A549 (cell line): ENCODE measurements at regions not wholly inside any gene's neighbourhood (a gene's known extent, or its start where the extent isn't known, plus 50 kb on each side); places are given as distances from the start of the nearest gene placed in this dataset.
A peak's percentile ranks its signal among the peaks of the same experiment; 100 is the strongest.

ENCODE experiments used
- ATAC-seq, 2 experiments: fragments of 200-7000 bp in 1 of 2; fragments of >200 bp in 1 of 2; cut with Nextera tagmentation in 1 of 2; cut with Tn5 transposase in 1 of 2; 3 replicates each; pipeline versions ENCODE4 v1.8.0 to v1.9.1; 2018 to 2020; ENCODE audit warnings: mild to moderate bottlenecking in 1 of 2, moderate library complexity in 1 of 2
- CTCF ChIA-PET: fragments of 300-600 bp; sonication (Branson Sonifier 250); formaldehyde crosslinking; extraction: SDS; loops from one replicate; lab custom pipeline; 2021; ENCODE audit warnings: antibody characterized with exemption, inconsistent platforms; lab: Yijun Ruan, JAX
- POLR2A ChIA-PET: fragments of 350-600 bp; formaldehyde crosslinking; extraction: SDS; loops from one replicate; lab custom pipeline; 2021; ENCODE audit warnings: antibody characterized with exemption, inconsistent platforms; lab: Yijun Ruan, JAX
- DNase-seq, 2 experiments: peaks; one replicate each; pipeline versions ENCODE4 v3.0.0 to v3.0.0-alpha.2; 2011 to 2016; ENCODE audit warnings: low read depth in 1 of 2, low spot score in 1 of 2
- FAIRE-seq: peaks from 2 replicates; lab custom pipeline; 2011; peaks lifted over from hg19 to GRCh38; lab: Jason Lieb, UNC
- H3K27ac ChIP-seq, 2 experiments: fragments of >200 bp; sonication (Bioruptor Twin); formaldehyde crosslinking; 3 replicates each; pipeline ENCODE4 v1.5.1; 2016 to 2017
- H3K4me1 ChIP-seq: fragments of >200 bp; sonication (Bioruptor Twin); formaldehyde crosslinking; 3 replicates; pipeline ENCODE4 v1.6.1; 2016
- H3K4me2 ChIP-seq: fragments of >200 bp; sonication (Bioruptor Twin); formaldehyde crosslinking; 3 replicates; pipeline ENCODE4 v1.6.1; 2016
- H3K4me3 ChIP-seq: fragments of >200 bp; sonication (Bioruptor Twin); formaldehyde crosslinking; 3 replicates; pipeline ENCODE4 v1.5.1; 2016
- H3K9me3 ChIP-seq: fragments of >200 bp; sonication (Bioruptor Twin); formaldehyde crosslinking; 3 replicates; pipeline ENCODE4 v1.6.1; 2016
- CBX2 ChIP-seq: fragments of 200-600 bp; sonication (generic); IDR thresholded peaks from 2 replicates; pipeline ENCODE4 v1.6.1; 2016; ENCODE audit warnings: low read depth, mild to moderate bottlenecking, borderline replicate concordance
- CBX8 ChIP-seq: fragments of 200-600 bp; sonication (generic); IDR thresholded peaks from 2 replicates; pipeline ENCODE4 v1.6.1; 2016
- CEBPB ChIP-seq, 2 experiments: fragments of >200 bp in 1 of 2; sonication (Bioruptor Twin) in 1 of 2; formaldehyde crosslinking in 1 of 2; IDR thresholded peaks; 2 replicates each; pipeline ENCODE4 v1.6.1; 2012 to 2016
- CHD2 ChIP-seq: fragments of 150-350 bp; IDR thresholded peaks from 2 replicates; pipeline ENCODE4 v1.6.1; 2014; ENCODE audit warnings: low read length; ENCODE audit not compliant: partially characterized antibody
- CHD4 ChIP-seq: fragments of 200-600 bp; sonication (generic); IDR thresholded peaks from 2 replicates; pipeline ENCODE4 v1.6.1; 2016; ENCODE audit warnings: antibody characterized with exemption, mild to moderate bottlenecking, borderline replicate concordance
- FOSL2 ChIP-seq, 2 experiments: fragments of 450-650 bp in 1 of 2; fragments of >200 bp in 1 of 2; sonication (Bioruptor Twin) in 1 of 2; formaldehyde crosslinking; IDR thresholded peaks; 2 replicates each; pipeline versions ENCODE4 v1.5.0 to v1.6.1; 2016 to 2020; ENCODE audit warnings: mild to moderate bottlenecking in 1 of 2, moderate library complexity in 1 of 2
- FOXS1 ChIP-seq: fragments of 250-450 bp; sonication (Bioruptor Pico); IDR thresholded peaks from 2 replicates; pipeline ENCODE4 v1.5.0; 2020; ENCODE audit warnings: mild to moderate bottlenecking, moderate library complexity
- HMGXB4 ChIP-seq: fragments of 250-450 bp; sonication (Bioruptor Pico); IDR thresholded peaks from 2 replicates; pipeline ENCODE4 v1.5.0; 2021; ENCODE audit warnings: mild to moderate bottlenecking, moderate library complexity, borderline replicate concordance
- JUN ChIP-seq, 2 experiments: fragments of >200 bp; sonication (Bioruptor Twin); formaldehyde crosslinking; IDR thresholded peaks; 2 replicates in 1 of 2; 3 replicates in 1 of 2; pipeline ENCODE4 v1.6.1; 2016 to 2017
- KDM1A ChIP-seq: fragments of 200-600 bp; sonication (generic); IDR thresholded peaks from 2 replicates; pipeline ENCODE4 v1.6.1; 2016; ENCODE audit warnings: low read depth, mild to moderate bottlenecking
- NPAS2 ChIP-seq: fragments of 250-450 bp; sonication (Bioruptor Pico); IDR thresholded peaks from 2 replicates; pipeline ENCODE4 v1.8.0; 2022; ENCODE audit warnings: mild to moderate bottlenecking, moderate library complexity, borderline replicate concordance
- RCOR1 ChIP-seq: fragments of 150-350 bp; IDR thresholded peaks from 2 replicates; pipeline ENCODE4 v1.6.1; 2014; ENCODE audit warnings: antibody characterized with exemption, low read length, low read depth
- RFX5 ChIP-seq: fragments of 450-650 bp; IDR thresholded peaks from 2 replicates; pipeline ENCODE4 v1.7.1; 2014; ENCODE audit warnings: antibody characterized with exemption, mild to moderate bottlenecking, moderate library complexity
- RNF2 ChIP-seq: fragments of 200-600 bp; sonication (generic); IDR thresholded peaks from 2 replicates; pipeline ENCODE4 v1.6.1; 2016; ENCODE audit warnings: low read depth, mild to moderate bottlenecking, antibody characterized with exemption, moderate library complexity, borderline replicate concordance
- ZC3H11A ChIP-seq: fragments of 450-650 bp; IDR thresholded peaks from 2 replicates; pipeline ENCODE4 v1.6.1; 2014; ENCODE audit warnings: antibody characterized with exemption, mild to moderate bottlenecking
- ZNF302 ChIP-seq: fragments of 250-450 bp; sonication (Bioruptor Pico); IDR thresholded peaks from 2 replicates; pipeline ENCODE4 v1.9.0; 2021; ENCODE audit warnings: inconsistent platforms, mild to moderate bottlenecking, moderate library complexity
- ZSCAN20 ChIP-seq: fragments of 250-450 bp; sonication (Bioruptor Pico); IDR thresholded peaks from 2 replicates; pipeline ENCODE4 v1.8.0; 2022; ENCODE audit warnings: mild to moderate bottlenecking, moderate library complexity
- WGBS: methylation state at CpG from one replicate; pipeline ENCODE4 v1.1.6; 2017; ENCODE audit errors: missing lambda C conversion rate; 5-methylcytosine and 5-hydroxymethylcytosine counted together
- TF ChIP-seq, protein P1 (sequence below): IDR thresholded peaks from 2 replicates; pipeline ENCODE4 v1.6.1; 2012

DNA sequence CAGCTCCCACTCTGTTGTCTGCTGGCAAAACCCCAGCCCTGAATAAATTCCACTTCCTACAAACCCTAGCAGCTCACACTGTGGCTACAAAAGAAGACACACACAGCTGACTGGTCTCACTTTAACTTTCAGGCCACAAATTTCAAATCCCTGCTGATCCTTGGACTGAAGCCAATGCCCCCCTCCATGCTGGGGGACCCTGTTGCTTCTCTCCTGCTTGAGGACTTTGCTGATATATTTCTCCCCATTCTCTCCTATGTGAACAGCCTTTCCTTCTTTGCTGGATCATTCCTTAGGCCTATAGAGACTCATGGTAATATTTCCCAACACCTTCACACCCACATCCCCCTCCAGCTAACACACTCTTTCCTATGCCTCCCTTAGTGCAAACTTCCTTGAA, 79.6 kb upstream of the ADRA1B start:
- no peak for DNase-seq
- TF ChIP-seq JUN (IDR thresholded peaks at IDR 0.05), result no peak
- no peak for FAIRE-seq
- Histone ChIP-seq H3K4me3 (no peak overlapping the region), H3K27ac (no peak overlapping the region), H3K4me1 (peaks cover 12% of the 10 kb centered on the region; the same call in 2 of the 3 replicates), H3K4me2 (no peak overlapping the region), H3K9me3 (no peaks in the 10 kb centered on the region)
- ChIA-PET POLR2A (no interaction called here), CTCF (interaction anchor here (1.1 to 1.3 kb wide), 2 partner anchors 11 to 15 kb away, joined by 4 read pairs; no protein-coding TSS in a partner anchor)
- ATAC-seq, result no peak

DNA sequence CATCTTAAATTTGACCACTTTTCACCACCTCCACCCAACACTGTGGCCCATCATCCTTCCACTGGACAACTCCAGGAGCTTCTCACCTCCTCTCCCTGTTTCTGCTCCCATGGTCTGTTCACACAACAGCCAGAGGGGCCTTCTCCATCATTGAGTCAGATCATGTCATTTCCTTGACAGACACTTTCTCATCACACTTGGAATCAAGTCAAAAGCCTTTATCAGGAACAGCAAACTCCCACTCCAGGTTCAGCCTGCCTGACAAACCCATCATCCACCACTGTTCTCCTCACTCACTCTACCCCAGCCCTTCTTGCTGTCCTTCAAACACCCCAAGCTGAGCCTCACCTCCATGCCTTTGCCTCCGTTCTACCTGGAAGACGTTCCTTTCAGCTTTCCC, 78.4 kb upstream of the ADRA1B start:
- no peak for DNase-seq
- H3K4me3 ChIP-seq, result no peak overlapping the region
- no peak overlapping the region for H3K27ac ChIP-seq
- H3K4me1 ChIP-seq, result peaks cover 9% of the 10 kb centered on the region; the same call in 2 of the 3 replicates
- TF ChIP-seq, protein P1, sequence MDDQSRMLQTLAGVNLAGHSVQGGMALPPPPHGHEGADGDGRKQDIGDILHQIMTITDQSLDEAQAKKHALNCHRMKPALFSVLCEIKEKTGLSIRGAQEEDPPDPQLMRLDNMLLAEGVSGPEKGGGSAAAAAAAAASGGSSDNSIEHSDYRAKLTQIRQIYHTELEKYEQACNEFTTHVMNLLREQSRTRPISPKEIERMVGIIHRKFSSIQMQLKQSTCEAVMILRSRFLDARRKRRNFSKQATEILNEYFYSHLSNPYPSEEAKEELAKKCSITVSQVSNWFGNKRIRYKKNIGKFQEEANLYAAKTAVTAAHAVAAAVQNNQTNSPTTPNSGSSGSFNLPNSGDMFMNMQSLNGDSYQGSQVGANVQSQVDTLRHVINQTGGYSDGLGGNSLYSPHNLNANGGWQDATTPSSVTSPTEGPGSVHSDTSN, result no peak
- TF ChIP-seq CBX2 (no peak), RNF2 (no peak), HMGXB4 (CRISPR knock-in tag) (no peak), CHD4 (no peak), CEBPB (IDR thresholded peaks at IDR 0.05) (no peak), FOXS1 (no peak), ZC3H11A (no peak), KDM1A (no peak), CHD2 (no peak), RCOR1 (no peak), ZNF302 (CRISPR knock-in tag) (no peak), RFX5 (no peak), NPAS2 (CRISPR knock-in tag) (no peak), ZSCAN20 (CRISPR knock-in tag) (no peak)
- FAIRE-seq, result no peak
- ChIA-PET POLR2A (no interaction called here), CTCF (no interaction called here)
- no peak for ATAC-seq
- no peak overlapping the region for H3K4me2 ChIP-seq
- WGBS, result 90% methylated on average over 2 of the region's 2 CpGs
- no peaks in the 10 kb centered on the region for H3K9me3 ChIP-seq

DNA sequence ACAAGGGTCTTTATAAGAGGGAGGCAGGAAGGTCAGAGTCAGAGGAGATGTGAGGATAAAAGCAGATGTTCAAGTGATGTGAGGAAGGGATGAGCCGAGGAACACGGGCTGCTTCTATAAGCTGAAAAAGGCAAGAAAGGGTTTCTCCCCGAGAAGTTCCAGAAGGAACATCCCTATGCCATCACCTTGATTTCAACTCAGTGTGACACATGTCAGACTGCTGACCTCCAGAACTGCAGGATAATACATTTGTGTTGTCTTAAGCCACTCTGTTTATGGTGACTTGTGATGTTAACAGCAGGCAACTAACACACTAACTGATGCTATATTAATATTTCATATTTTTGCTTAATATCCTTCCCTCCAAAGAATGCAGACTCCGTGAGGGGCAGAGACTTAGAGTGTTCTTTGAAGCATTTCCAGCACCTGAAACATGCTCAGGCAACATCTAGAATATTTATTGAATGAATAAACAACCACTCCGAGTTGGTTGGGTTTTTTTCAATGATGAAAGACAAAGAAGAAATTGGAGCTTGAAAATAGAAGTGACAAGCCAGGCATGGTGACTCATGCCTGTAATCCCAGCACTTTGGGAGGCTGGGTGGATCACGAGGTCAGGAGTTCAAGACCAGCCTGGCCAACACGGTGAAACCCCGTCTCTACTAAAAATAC, 77.6 kb upstream of the ADRA1B start:
- H3K27ac ChIP-seq, result no peak overlapping the region
- ATAC-seq, result no peak

More for the DNA sequence above, 77.6 kb upstream of the ADRA1B start:
- Histone ChIP-seq H3K9me3 (no peaks in the 10 kb centered on the region), H3K4me3 (no peak overlapping the region), H3K4me2 (no peak overlapping the region), H3K4me1 (0 out of 3 replicates have a peak, but pooled peaks cover 3% of the 10 kb centered on the region)
- 72% methylated on average over 8 of the region's 8 CpGs for WGBS
- DNase-seq (no peak), FAIRE-seq (no peak)
- TF ChIP-seq FOSL2 (IDR thresholded peaks at IDR 0.05) (no peak), FOSL2 (CRISPR knock-in tag; IDR thresholded peaks at IDR 0.05) (0 out of 2 replicates have a peak, but pooled peaks have one; percentile 13), CBX8 (no peak)
- TF ChIP-seq, all 56 proteins: peak for 1
- ChIA-PET POLR2A (no interaction called here), CTCF (no interaction called here)
